K562 (cell line): ENCODE measurements at regions not wholly inside any gene's neighbourhood (a gene's known extent, or its start where the extent isn't known, plus 50 kb on each side); places are given as distances from the start of the nearest gene placed in this dataset.

Source experiments
- ATAC-seq: fragments of 200-7000 bp; cut with Tn5 transposase; 3 replicates; pipeline ENCODE4 v1.9.1; 2020; ENCODE audit warnings: moderate library complexity
- BruUV-seq: library from RNA; stranded (reverse); fragments of 400-500 nt; replicated peaks from 2 replicates; lab custom pipeline; 2021; lab: Mats Ljungman, UMichigan
- CTCF ChIA-PET: fragments of 300-600 bp; formaldehyde crosslinking; extraction: SDS; loops from one replicate; lab custom pipeline; 2021; ENCODE audit warnings: low intra/inter-chr PET ratio; lab: Yijun Ruan, JAX
- POLR2A ChIA-PET: fragments of 300-600, 350-650 bp; sonication (Branson Sonifier 250); formaldehyde crosslinking; extraction: SDS; loops from one replicate; lab custom pipeline; 2021; ENCODE audit warnings: antibody characterized with exemption, inconsistent platforms; lab: Yijun Ruan, JAX
- DNase-seq, 4 experiments: peaks; one replicate each; pipeline versions ENCODE4 v3.0.0 to v3.0.0-alpha.2; 2011 to 2018; ENCODE audit warnings: low spot score in 3 of 4, mixed read lengths in 3 of 4; ENCODE audit errors: extremely low read depth in 1 of 4
- FAIRE-seq: peaks from 2 replicates; lab custom pipeline; 2011; peaks lifted over from hg19 to GRCh38; lab: Jason Lieb, UNC
- H2AFZ ChIP-seq: 2 replicates; pipeline ENCODE4 v1.6.0; 2011; ENCODE audit warnings: low read depth, low read length, control low read depth, inconsistent platforms
- H3K27ac ChIP-seq: fragments of 200-600 bp; 3 replicates; pipeline ENCODE4 v1.8.0; 2011; ENCODE audit warnings: low read depth, mild to moderate bottlenecking, control low read depth, inconsistent platforms, low read length, moderate library complexity, mixed read lengths; ENCODE audit errors: extremely low read depth
- H3K27me3 ChIP-seq, 2 experiments: fragments of 300-600 bp in 1 of 2; 2 replicates in 1 of 2; 3 replicates in 1 of 2; pipeline versions ENCODE4 v1.6.0 to v1.8.0; 2011; ENCODE audit warnings: inconsistent platforms in 2 of 2, low read length in 2 of 2, mild to moderate bottlenecking in 1 of 2, mixed read lengths in 1 of 2, moderate library complexity in 1 of 2; ENCODE audit not compliant: control insufficient read depth in 2 of 2, insufficient read depth in 2 of 2
- H3K36me3 ChIP-seq: fragments of 300-600 bp; 3 replicates; pipeline ENCODE4 v1.8.0; 2011; ENCODE audit warnings: mild to moderate bottlenecking, low read length, inconsistent platforms; ENCODE audit not compliant: control insufficient read depth, insufficient read depth
- H3K4me1 ChIP-seq, 2 experiments: fragments of 200-600 bp in 1 of 2; replicated peaks in 1 of 2; 2 replicates in 1 of 2; 3 replicates in 1 of 2; pipeline versions ENCODE4 v1.5.1 to v1.8.0; 2011; ENCODE audit warnings: inconsistent platforms in 2 of 2, low read length in 2 of 2, mild to moderate bottlenecking in 1 of 2, mixed read lengths in 1 of 2, moderate library complexity in 1 of 2; ENCODE audit not compliant: control insufficient read depth in 2 of 2, insufficient read depth in 2 of 2
- H3K4me2 ChIP-seq: 2 replicates; pipeline ENCODE4 v1.6.1; 2011; ENCODE audit warnings: low read length, control low read depth, inconsistent platforms, mixed read lengths; ENCODE audit not compliant: insufficient read depth
- H3K4me3 ChIP-seq: fragments of 200-600 bp; sonication (generic), shearing (Covaris generic); 2 replicates; pipeline ENCODE4 v1.5.1; 2016; ENCODE audit warnings: control low read depth, inconsistent platforms
- H3K79me2 ChIP-seq: fragments of 200-600 bp; 3 replicates; pipeline ENCODE4 v1.8.0; 2011; ENCODE audit warnings: low read length, inconsistent platforms; ENCODE audit not compliant: control insufficient read depth, insufficient read depth
- H3K9ac ChIP-seq, 2 experiments: 2 replicates each; pipeline versions ENCODE4 v1.6.0 to v1.6.1; 2011; ENCODE audit warnings: low read depth in 2 of 2, low read length in 2 of 2, control low read depth in 1 of 2, inconsistent platforms in 1 of 2, mild to moderate bottlenecking in 1 of 2, mixed read lengths in 1 of 2; ENCODE audit not compliant: insufficient read depth in 1 of 2
- H3K9me1 ChIP-seq: one replicate; pipeline ENCODE4 v1.6.0; 2011; ENCODE audit warnings: inconsistent platforms, mild to moderate bottlenecking, low read length, moderate library complexity; ENCODE audit not compliant: control insufficient read depth, insufficient read depth
- H3K9me3 ChIP-seq: replicated peaks from 2 replicates; pipeline ENCODE4 v1.5.1; 2011; ENCODE audit warnings: low read depth, low read length, inconsistent platforms; ENCODE audit not compliant: control insufficient read depth, insufficient read depth
- H4K20me1 ChIP-seq: replicated peaks from 2 replicates; pipeline ENCODE4 v1.6.1; 2011; ENCODE audit warnings: low read length, inconsistent platforms, mixed read lengths; ENCODE audit not compliant: control insufficient read depth, insufficient read depth
- CCNT2 ChIP-seq: IDR thresholded peaks from 2 replicates; pipeline ENCODE4 v1.6.1; 2011; ENCODE audit warnings: borderline replicate concordance, low read depth, mild to moderate bottlenecking, moderate library complexity, mixed read lengths, low read length; ENCODE audit not compliant: insufficient read length; ENCODE audit errors: extremely low read depth
- JUN ChIP-seq, 2 experiments: sonication (generic) in 1 of 2; formaldehyde crosslinking in 1 of 2; IDR thresholded peaks; 2 replicates each; pipeline versions ENCODE4 v1.6.1 to v1.8.0; 2012 to 2022; ENCODE audit warnings: borderline replicate concordance in 2 of 2, mild to moderate bottlenecking in 2 of 2, improper control_type of control experiment in 1 of 2, low read depth in 1 of 2, low read length in 1 of 2, missing genetic modification reagents in 1 of 2
- MEF2D ChIP-seq: conservative IDR thresholded peaks from 2 replicates; pipeline ENCODE4 v1.6.1; 2016; ENCODE audit warnings: low read depth, missing genetic modification characterization, missing compliant biosample characterization
- PBX2 ChIP-seq, 2 experiments: IDR thresholded peaks in 1 of 2; conservative IDR thresholded peaks in 1 of 2; 2 replicates each; pipeline ENCODE4 v1.6.1; 2016; ENCODE audit warnings: low read depth in 2 of 2, mild to moderate bottlenecking in 1 of 2, missing compliant biosample characterization in 1 of 2, missing genetic modification characterization in 1 of 2, moderate library complexity in 1 of 2
- POLR2A ChIP-seq: fragments of 450-650 bp; conservative IDR thresholded peaks from 2 replicates; pipeline ENCODE4 v1.6.1; 2016
- RB1 ChIP-seq: fragments of 450-650 bp; IDR thresholded peaks from 2 replicates; pipeline ENCODE4 v1.6.1; 2017; ENCODE audit warnings: low read depth, mild to moderate bottlenecking
- RFX5 ChIP-seq: IDR thresholded peaks from 2 replicates; pipeline ENCODE4 v1.6.1; 2011; ENCODE audit warnings: low read depth, mild to moderate bottlenecking, improper control_type of control experiment, low read length
- SETDB1 ChIP-seq: IDR thresholded peaks from one replicate; pipeline ENCODE4 v1.6.1; 2012; ENCODE audit warnings: low read length, control low read depth, inconsistent platforms
- SMAD3 ChIP-seq: fragments of 450-650 bp; formaldehyde crosslinking; conservative IDR thresholded peaks from 2 replicates; pipeline ENCODE4 v1.4.0; 2020; ENCODE audit warnings: mild to moderate bottlenecking
- ZNF324 ChIP-seq: fragments of 250-450 bp; sonication (Bioruptor Pico); IDR thresholded peaks from 2 replicates; pipeline ENCODE4 v1.4.0; 2020; ENCODE audit warnings: mild to moderate bottlenecking
- WGBS: fragments of 100-300 bp; shearing (Covaris generic); methylation state at CpG from one replicate; pipeline ENCODE4 v1.1.6; 2016; ENCODE audit warnings: low coverage, mixed read lengths; ENCODE audit not compliant: insufficient coverage; ENCODE audit errors: missing lambda C conversion rate; 5-methylcytosine and 5-hydroxymethylcytosine counted together
- in situ Hi-C: fragments of 300-500 bp; cut with MboI; formaldehyde crosslinking; loops from 4 replicates; pipeline ENCODE4 v1.15.0; 2018; ENCODE audit warnings: inconsistent platforms, mixed read lengths
- intact Hi-C: fragments of 100-400 bp; cut with micrococcal nuclease; formaldehyde crosslinking; loops from 2 replicates; pipeline ENCODE4 v1.14.2; 2022

- Histone ChIP-seq H3K4me1 (no peaks in the 10 kb centered on the region), H3K9me1 (no peaks in the 10 kb centered on the region)
- 0% methylated on average over 3 of the region's 3 CpGs for WGBS
- CTCF ChIA-PET, result no interaction called here
- no peak for TF ChIP-seq SMAD3 (CRISPR knock-in tag)
- no peak for TF ChIP-seq ZNF324
- no peak for TF ChIP-seq RFX5
- TF ChIP-seq MEF2D (tag), result no peak
- no peak for TF ChIP-seq SETDB1
- TF ChIP-seq CCNT2, result no peak
- TF ChIP-seq PBX2 (CRISPR knock-in tag; IDR thresholded peaks at IDR 0.05; ENCODE audit: low read depth), result no peak
- no peak for TF ChIP-seq PBX2 (tag; conservative IDR thresholded peaks at IDR 0.05; ENCODE audit: low read depth)
- no peak for TF ChIP-seq RB1
- TF ChIP-seq POLR2A, result no peak
- TF ChIP-seq JUN (IDR thresholded peaks at IDR 0.05; ENCODE audit: borderline replicate concordance, low read depth, low read length), result no peak
- no peak for TF ChIP-seq JUN (CRISPR knock-in tag; IDR thresholded peaks at IDR 0.05; ENCODE audit: borderline replicate concordance)
- TF ChIP-seq, all 486 proteins: peak for 0
- POLR2A ChIA-PET, result interaction anchor here (1.4 kb wide), 1 partner anchor 32 kb away, joined by 3 read pairs; no protein-coding TSS in a partner anchor
- H3K27me3 ChIP-seq, result peaks cover 24 to 45% of the 10 kb centered on the region in 2 experiments; a peak in 3 of 5 replicates
- H4K20me1 ChIP-seq, result peaks cover 10% of the 10 kb centered on the region; the same call in 1 of the 2 replicates
- FAIRE-seq (no peak), ATAC-seq (no peak), DNase-seq (no peak)
- BruUV-seq, result no TSS peak
- H3K79me2 ChIP-seq, result no peaks in the 10 kb centered on the region
- no peak overlapping the region for H3K4me2 ChIP-seq
- no peaks in the 10 kb centered on the region for H3K9me3 ChIP-seq
- no peak overlapping the region for H3K4me3 ChIP-seq
- H3K27ac ChIP-seq, result no peak overlapping the region
- no peak overlapping the region for H2AFZ ChIP-seq
- no peak overlapping the region for H3K9ac ChIP-seq
- in situ Hi-C loops, result no loop called here
- H3K36me3 ChIP-seq, result no peaks in the 10 kb centered on the region
- intact Hi-C loops, result no loop called here
Observed at GRCh38 chr11:119512369-119512768, 89.4 kb upstream of the THY1 start.
